Stimulated activated CD8-positive, alpha-beta memory T cell treated with anti-CD3 and anti-CD28 coated beads, Interleukin-2, amount 100 ng/mL, for 1 hour (primary cell): ENCODE measurements at regions not wholly inside any gene's neighbourhood (a gene's known extent, or its start where the extent isn't known, plus 50 kb on each side); places are given as distances from the start of the nearest gene placed in this dataset.
"Not testable (repeated sequence)": the region's sequence is repeated elsewhere in the genome, so short reads cannot be mapped to it uniquely, and the experiment has no call there.

Source experiments
- DNase-seq, 2 donors: peaks; one replicate each; pipeline ENCODE4 v3.0.0-alpha.2; 2020; ENCODE audit warnings: low read depth in 2 of 2

GRCh38 chr9:109975574-109976295 is 195.7 kb downstream of the PALM2AKAP2 start:
- DNase-seq: no peak

- no peak for DNase-seq
These were observed 196.3 kb downstream of the PALM2AKAP2 start for GRCh38 chr9:109976303-109976702.

GRCh38 chr9:109977521-109977920 is 197.5 kb downstream of the PALM2AKAP2 start:
- no peak for DNase-seq

GRCh38 chr9:109981091-109981490 is 201.1 kb downstream of the PALM2AKAP2 start:
- DNase-seq: no peak

GRCh38 chr9:109986521-109986991 is 206.6 kb downstream of the PALM2AKAP2 start:
- DNase-seq: no peak

GRCh38 chr9:109989296-109989695 is 209.3 kb downstream of the PALM2AKAP2 start:
- DNase-seq: no peak

GRCh38 chr9:109990541-109990940 is 210.5 kb downstream of the PALM2AKAP2 start:
- DNase-seq: no peak

GRCh38 chr9:109992293-109992692 is 212.3 kb downstream of the PALM2AKAP2 start:
- no peak for DNase-seq

- no peak for DNase-seq
These were observed 213.4 kb downstream of the PALM2AKAP2 start for GRCh38 chr9:109993250-109993978.

- DNase-seq: no peak
These were observed 213.8 kb downstream of the C9orf152 start for GRCh38 chr9:109994141-109994540.

GRCh38 chr9:109996936-109997580 is 210.9 kb downstream of the C9orf152 start:
- DNase-seq: no peak

GRCh38 chr9:109997682-109998081 is 210.3 kb downstream of the C9orf152 start:
- DNase-seq: no peak

GRCh38 chr9:110005521-110005920 is 202.4 kb downstream of the C9orf152 start:
- not testable (repeated sequence) for DNase-seq

GRCh38 chr9:110006657-110007056 is 201.3 kb downstream of the C9orf152 start:
- no peak for DNase-seq

GRCh38 chr9:110007477-110008270 is 200.3 kb downstream of the C9orf152 start:
- DNase-seq: no peak

- no peak for DNase-seq
These were observed 199.3 kb downstream of the C9orf152 start for GRCh38 chr9:110008663-110009062.

- DNase-seq: no peak
These were observed 196.2 kb downstream of the C9orf152 start for GRCh38 chr9:110011628-110012320.

- no peak for DNase-seq
These were observed 194.9 kb downstream of the C9orf152 start for GRCh38 chr9:110013064-110013463.

GRCh38 chr9:110015759-110016158 is 192.2 kb downstream of the C9orf152 start:
- DNase-seq: no peak

GRCh38 chr9:110016340-110016739 is 191.6 kb downstream of the C9orf152 start:
- no peak for DNase-seq

- DNase-seq: not testable (repeated sequence)
These were observed 187.7 kb downstream of the C9orf152 start for GRCh38 chr9:110020216-110020615.
